AG04450 (cell line): ENCODE measurements at regions not wholly inside any gene's neighbourhood (a gene's known extent, or its start where the extent isn't known, plus 50 kb on each side); places are given as distances from the start of the nearest gene placed in this dataset.

Source experiments
- CTCF ChIA-PET: fragments of 300-600, 350-600 bp; formaldehyde crosslinking; extraction: SDS; loops from one replicate; lab custom pipeline; 2022; ENCODE audit warnings: antibody characterized with exemption, inconsistent platforms; lab: Charles Lee
- POLR2A ChIA-PET: fragments of 350-600 bp; formaldehyde crosslinking; extraction: SDS; loops from one replicate; lab custom pipeline; 2021; ENCODE audit warnings: antibody characterized with exemption, inconsistent platforms; lab: Yijun Ruan, JAX
- DNase-seq: peaks from one replicate; pipeline ENCODE4 v3.0.0-alpha.2; 2011; ENCODE audit warnings: low read depth, low spot score
- H3K27ac ChIP-seq: one replicate; pipeline ENCODE4 v1.5.1; 2012; ENCODE audit warnings: low read depth, low read length, control low read depth
- H3K27me3 ChIP-seq: one replicate; pipeline ENCODE4 v1.6.0; 2012; ENCODE audit warnings: low read length; ENCODE audit not compliant: control insufficient read depth, insufficient read depth
- H3K4me3 ChIP-seq: 2 replicates; pipeline ENCODE4 v1.5.1; 2011; ENCODE audit warnings: mild to moderate bottlenecking, low read depth, low read length, control low read depth
- H3K9me3 ChIP-seq: 2 replicates; pipeline ENCODE4 v1.5.1; 2012; ENCODE audit warnings: low read length; ENCODE audit not compliant: control insufficient read depth, insufficient read depth
- CTCF ChIP-seq: IDR thresholded peaks from 2 replicates; pipeline ENCODE4 v1.5.1; 2011; ENCODE audit warnings: low read depth, low read length, control low read depth, inconsistent platforms

DNA sequence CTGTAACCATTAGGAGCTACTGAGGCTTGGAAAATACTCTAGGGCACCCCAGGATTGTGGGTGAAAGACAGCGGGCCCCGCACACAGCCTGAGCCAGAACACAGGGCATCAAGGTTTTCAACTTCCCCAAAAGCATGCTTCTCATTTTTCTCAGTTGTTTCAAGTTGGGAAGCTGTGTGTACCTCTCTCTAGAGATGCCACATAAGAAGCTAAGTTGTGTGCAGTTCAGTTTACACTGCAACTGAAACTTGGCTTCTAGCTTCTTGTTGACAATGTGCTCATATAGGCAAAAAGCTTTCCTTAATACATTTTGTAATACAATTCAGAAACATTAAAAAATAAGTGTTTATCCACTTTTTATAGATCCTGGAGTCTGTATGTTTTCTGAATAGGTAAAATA, 88.1 kb upstream of the PTPRR start:
- no peaks in the 10 kb centered on the region for H3K9me3 ChIP-seq
- H3K27me3 ChIP-seq: no peaks in the 10 kb centered on the region
- no peak for DNase-seq
- TF ChIP-seq CTCF: no peak
- no peak overlapping the region for H3K4me3 ChIP-seq
- CTCF ChIA-PET: no interaction called here
- H3K27ac ChIP-seq: no peak overlapping the region
- POLR2A ChIA-PET: no interaction called here

- CTCF ChIA-PET: no interaction called here
These were observed 87.4 kb upstream of the PTPRR start for GRCh38 chr12:71007781-71008404.

GRCh38 chr12:71007020-71007419, 86.5 kb upstream of the PTPRR start:
- no peak for TF ChIP-seq CTCF
- Histone ChIP-seq H3K9me3 (no peaks in the 10 kb centered on the region), H3K27ac (no peak overlapping the region), H3K27me3 (no peaks in the 10 kb centered on the region), H3K4me3 (no peak overlapping the region)
- no peak for DNase-seq
- CTCF ChIA-PET: no interaction called here
- POLR2A ChIA-PET: no interaction called here

More at GRCh38 chr12:71007781-71008404, 87.4 kb upstream of the PTPRR start:
- Histone ChIP-seq H3K9me3 (no peaks in the 10 kb centered on the region), H3K27me3 (no peaks in the 10 kb centered on the region), H3K4me3 (no peak overlapping the region), H3K27ac (no peak overlapping the region)
- TF ChIP-seq CTCF: no peak
- POLR2A ChIA-PET: no interaction called here
- DNase-seq: no peak

DNA sequence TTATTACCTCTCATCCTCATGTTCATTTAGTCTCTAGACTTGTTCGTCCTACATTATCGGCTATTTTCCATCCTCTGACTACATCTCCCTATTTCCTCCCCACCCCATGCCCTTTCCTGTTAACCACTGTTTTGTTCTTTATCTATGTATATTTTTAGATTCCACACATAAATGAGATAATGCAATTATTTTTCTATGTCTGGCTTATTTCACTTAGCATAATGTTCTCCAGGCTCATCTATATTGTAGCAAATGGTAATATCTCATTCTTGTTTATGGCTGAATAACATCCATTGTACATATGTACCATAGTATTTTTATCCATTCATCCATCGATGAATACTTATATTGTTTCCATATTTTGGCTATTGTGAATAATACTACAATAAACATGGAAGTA, 84.6 kb upstream of the PTPRR start:
- no peak for TF ChIP-seq CTCF
- no peaks in the 10 kb centered on the region for H3K9me3 ChIP-seq
- no peak for DNase-seq
- H3K27ac ChIP-seq: no peak overlapping the region
- CTCF ChIA-PET: no interaction called here
- no peaks in the 10 kb centered on the region for H3K27me3 ChIP-seq
- H3K4me3 ChIP-seq: no peak overlapping the region
- POLR2A ChIA-PET: no interaction called here

- Histone ChIP-seq H3K27me3 (no peaks in the 10 kb centered on the region), H3K27ac (no peak overlapping the region), H3K4me3 (no peak overlapping the region), H3K9me3 (no peaks in the 10 kb centered on the region)
- TF ChIP-seq CTCF: no peak
- no peak for DNase-seq
- POLR2A ChIA-PET: no interaction called here
- CTCF ChIA-PET: no interaction called here
These were observed 84.0 kb upstream of the PTPRR start for GRCh38 chr12:71004578-71004977.
